GM21737 (cell line): ENCODE measurements at regions not wholly inside any gene's neighbourhood (a gene's known extent, or its start where the extent isn't known, plus 50 kb on each side); places are given as distances from the start of the nearest gene placed in this dataset.

Source experiments
- ATAC-seq: cut with Tn5 transposase; IDR thresholded peaks from one replicate; pipeline ENCODE4 v1.9.1; 2021; ENCODE audit warnings: mild to moderate bottlenecking, moderate library complexity; ENCODE audit not compliant: unreplicated experiment

GRCh38 chr1:55706397-55706796 lies 491.2 kb upstream of the USP24 start:
- no peak for ATAC-seq

- ATAC-seq: no peak
These were observed 488.7 kb upstream of the USP24 start for GRCh38 chr1:55703726-55704363.

DNA sequence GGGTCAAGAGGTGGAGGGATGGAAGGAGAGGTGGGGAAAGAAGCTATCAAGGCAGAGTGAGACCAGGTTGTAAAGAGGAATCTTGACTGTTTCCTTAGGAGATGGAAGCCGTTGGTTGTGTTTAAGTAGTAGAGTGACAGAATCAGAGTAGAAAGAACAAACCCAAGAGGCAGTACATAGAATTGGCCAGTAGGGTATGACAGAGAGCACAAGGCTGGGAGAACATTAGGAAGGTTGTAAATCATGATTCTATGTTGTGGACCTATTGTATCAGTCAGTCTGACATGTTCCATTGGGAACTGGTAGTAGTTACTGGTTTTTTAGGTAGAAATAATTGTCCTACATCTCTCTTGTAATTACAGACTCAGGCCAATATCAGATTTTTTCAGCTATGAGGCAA lies 486.9 kb upstream of the USP24 start:
- ATAC-seq: no peak

DNA sequence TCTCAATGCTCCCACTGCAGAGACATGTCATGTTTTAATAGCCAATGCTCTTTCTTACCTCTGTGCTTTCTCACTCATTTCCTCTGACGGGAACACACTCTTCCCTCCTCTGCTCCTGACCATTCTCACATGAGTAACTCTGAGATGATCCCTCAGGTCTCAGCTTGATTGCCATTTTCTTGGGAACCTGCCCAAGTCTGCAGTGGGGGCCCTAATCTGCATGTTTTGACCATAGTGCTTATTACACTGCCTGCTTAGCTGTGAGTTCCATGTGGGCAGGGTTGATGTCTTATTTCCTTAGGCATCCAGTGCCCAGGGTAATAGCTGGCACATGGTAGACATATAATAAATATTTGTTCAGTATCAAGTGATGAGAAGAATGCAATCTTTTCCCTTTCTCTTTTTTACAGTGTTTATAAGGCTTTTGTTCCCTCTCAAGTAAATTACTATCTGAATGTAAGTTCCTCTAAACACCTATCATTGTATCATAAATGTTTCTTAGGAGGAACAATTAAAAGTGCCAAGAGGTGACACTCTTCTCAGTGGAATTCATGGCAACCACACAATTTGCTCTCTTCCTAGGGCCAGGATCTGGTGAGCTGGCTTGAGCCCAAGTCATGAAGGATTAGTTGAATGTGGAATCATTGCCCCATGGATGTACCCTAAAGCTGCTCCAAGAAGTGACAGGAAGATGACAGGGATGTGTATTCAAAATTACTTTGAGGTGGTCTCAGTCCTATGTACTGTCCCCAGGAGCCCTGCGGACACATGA lies 485.4 kb upstream of the USP24 start:
- ATAC-seq: no peak

DNA sequence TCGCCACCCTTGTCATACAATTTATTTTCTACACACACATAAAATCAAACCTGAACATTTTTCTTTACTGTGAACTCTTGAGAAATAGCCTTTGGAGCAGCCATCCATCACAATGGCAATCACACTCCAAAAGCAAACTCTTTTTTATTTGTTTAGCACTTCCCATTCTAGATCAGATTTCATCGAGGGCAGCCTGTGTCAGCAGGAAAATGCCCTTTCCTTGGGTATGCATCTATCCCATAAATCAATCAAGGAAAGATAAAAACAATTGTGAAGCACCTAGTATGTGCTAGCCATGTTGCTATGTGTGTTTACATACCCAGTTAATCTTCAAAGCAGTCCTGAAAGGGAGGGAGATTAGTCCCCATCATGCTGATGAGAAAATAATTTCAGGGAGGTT lies 484.1 kb upstream of the USP24 start:
- ATAC-seq: no peak

DNA sequence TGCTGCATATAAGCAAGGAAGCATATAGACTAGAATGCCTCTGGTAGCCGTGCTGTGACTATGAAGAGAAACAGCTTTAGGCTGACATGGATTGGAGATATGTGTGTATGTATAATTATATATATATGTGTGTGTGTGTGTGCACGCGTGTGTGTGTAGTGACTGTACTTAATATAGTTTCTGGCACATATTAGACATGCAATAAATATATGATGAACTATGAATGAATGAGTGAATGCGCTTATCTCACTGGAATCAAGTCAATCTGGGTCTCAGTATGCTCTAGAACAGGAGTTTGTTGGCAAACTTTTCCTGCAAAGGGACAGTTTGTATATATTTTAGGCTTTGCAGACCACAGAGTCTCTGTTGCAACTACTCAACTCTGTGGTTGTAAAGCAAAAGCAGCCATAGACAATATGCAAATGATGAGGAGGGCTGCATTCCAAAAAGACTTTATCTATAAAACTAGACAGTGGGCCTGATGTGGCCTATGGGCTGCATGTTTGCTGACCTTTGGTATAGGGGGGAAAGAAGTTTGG lies 482.9 kb upstream of the USP24 start:
- ATAC-seq: no peak

DNA sequence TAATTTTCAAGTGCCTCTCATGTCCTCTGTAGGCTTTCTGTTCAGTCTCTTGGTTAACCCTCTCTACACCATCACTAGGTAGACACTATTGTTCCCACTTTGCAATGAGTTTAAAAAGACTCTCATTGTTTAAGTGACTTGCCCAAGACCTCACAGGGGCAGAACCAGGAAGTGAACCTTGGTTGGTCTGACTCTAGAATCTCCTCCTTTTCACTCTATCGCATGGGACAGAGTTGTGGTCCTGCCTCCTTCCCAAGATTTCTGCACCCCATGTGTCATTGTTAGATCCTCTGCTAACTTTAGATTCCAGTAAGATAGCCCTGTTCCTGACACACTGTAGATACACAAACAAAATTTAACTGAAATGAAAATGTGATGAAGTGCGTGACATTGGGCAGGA lies 481.7 kb upstream of the USP24 start:
- ATAC-seq: no peak

DNA sequence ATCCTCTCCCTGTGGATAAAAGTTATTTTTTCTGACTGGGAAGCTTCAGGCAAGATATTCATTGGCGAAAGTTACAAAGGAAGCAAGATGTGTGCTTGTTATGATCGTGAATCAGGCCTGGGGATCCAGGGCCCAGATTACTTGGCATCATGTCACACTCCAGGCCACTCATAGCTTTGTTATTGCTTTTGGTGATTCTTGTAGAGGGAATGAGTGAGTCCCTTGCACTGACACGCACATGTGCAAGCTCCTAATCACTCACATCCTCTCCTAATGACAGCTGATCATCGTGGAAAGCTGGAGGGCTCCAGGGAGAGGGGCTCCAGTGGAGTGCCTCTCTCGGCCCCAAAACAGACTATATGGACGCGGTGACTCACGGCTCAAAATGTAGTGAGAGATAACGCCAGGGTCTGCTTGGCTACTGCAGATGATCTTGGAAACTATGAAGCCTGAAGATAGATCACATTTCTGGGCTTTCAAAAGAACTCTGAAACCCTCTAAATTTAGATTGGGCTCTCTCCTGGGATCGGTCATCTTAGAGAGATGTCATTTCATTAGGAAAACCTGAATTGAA lies 481.1 kb upstream of the USP24 start:
- no peak for ATAC-seq

DNA sequence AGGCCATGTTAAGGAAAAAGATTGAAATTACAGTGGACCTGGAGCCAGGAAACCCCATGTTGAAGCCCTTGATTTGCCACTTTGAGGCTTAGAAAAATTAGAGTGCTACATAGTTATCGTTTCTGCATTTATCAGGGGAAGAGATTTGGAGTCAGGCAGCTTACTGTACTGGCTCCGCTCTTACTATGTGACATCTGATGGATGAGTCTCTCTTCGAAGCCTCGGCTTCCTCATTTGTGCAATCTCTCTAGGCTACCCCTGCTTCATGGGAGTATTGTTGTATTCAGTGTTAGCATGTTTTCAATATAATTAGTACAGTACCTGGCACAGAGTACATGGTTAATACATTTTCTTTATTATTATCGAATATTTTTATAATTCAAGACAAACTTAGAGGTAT lies 480.4 kb upstream of the USP24 start:
- ATAC-seq: no peak

DNA sequence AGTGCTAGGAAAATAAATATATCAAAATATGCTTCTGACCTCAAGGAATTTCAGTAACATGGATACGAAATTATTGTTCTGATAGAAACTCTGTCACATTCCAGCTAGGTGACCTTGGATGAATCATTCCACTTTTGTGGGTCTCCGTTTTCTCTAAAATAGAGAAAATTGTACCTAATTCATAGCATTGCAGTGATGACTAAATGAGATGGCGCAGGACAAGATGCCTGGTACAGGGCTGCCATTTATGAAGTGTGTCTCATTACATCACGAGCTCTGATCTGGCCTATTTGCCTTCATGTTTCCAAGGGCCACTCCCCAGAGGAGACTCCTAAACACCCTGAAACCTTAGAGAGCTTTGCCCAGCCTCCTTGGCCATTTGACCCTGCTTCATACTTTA lies 480.0 kb upstream of the USP24 start:
- no peak for ATAC-seq

GRCh38 chr1:55694310-55694801 lies 479.2 kb upstream of the USP24 start:
- ATAC-seq: no peak

- ATAC-seq: no peak
These were observed 477.6 kb upstream of the USP24 start for GRCh38 chr1:55692726-55693125.

- no peak for ATAC-seq
These were observed 475.2 kb upstream of the USP24 start for GRCh38 chr1:55690366-55690765.

DNA sequence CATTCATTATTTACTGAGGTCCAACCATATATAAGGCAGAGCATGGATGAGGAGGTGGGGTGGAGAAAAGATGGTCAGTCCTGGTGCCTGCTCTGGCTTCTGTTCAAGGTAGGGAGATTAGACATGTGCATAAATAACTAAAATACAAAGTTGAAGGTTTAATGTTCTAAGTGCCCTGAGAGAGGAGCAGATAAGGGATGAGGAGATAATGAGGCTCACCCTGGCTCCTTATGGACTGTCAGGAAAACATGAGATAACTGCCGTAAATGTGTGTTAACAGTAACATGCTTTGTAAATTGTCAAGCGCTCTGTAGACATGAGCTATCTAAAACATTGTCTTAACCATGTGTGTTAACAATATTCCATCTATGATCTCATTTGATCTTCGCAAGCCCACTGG lies 474.6 kb upstream of the USP24 start:
- ATAC-seq: no peak

GRCh38 chr1:55685560-55685959 lies 470.4 kb upstream of the USP24 start:
- ATAC-seq: no peak

GRCh38 chr1:55684131-55684650 lies 469.0 kb upstream of the USP24 start:
- ATAC-seq: no peak

DNA sequence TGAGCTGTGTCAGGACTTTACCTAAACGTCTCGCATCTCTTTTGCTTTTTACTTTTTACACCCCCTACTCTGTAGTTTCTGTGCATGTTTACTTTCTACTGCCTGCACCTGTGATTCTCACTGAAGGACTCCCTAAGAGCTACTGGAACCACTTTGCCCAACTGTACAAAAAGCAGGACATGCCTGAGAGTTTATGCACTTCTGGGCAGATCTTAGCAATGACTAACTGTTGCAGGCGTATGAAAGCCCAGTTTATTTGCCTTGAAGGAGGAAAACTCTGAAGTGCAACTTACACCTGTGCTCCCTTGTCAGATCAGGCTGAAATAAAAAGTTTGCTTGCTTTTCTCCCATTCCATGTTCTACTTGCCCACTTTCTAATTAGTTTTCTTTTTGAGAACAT lies 467.0 kb upstream of the USP24 start:
- no peak for ATAC-seq

DNA sequence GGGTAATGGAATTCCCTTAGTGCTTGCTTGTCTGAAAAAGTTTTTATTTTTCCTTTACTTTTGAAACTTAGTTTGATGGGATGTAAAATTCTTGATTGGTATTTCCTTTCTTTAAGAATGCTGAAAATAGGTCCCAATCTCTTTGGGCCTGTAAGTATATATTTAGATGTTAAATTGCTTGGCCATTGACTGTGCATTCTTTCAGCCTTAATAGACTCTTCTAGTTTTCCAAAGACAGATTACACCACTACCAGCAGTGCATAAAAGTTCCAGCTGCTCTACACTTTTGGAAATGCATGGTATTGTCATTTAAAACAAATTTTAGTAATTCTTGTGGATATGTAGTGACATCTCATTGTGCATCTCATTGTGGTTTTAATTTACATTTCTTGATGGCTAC lies 464.8 kb upstream of the USP24 start:
- no peak for ATAC-seq

DNA sequence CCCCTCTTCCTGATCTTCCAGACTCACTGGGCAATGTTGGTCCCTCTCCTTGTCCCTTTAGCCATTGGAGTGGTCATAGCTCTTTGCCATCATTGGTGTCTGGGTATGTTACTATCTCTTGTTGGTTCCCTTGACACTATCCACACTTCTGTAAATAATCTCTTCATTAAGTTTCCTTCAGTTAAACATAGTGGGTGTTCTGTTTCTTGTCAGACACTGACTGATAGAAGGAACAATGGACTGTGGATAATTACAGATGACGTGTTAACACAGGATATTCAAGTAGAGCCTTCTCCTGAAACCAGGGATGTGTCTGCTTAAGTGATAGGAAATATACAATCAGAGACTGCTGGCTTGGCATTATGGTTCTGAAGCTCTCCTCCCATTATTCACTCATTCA lies 458.3 kb upstream of the USP24 start:
- ATAC-seq: no peak

GRCh38 chr1:55670331-55671082 lies 455.3 kb upstream of the USP24 start:
- no peak for ATAC-seq

DNA sequence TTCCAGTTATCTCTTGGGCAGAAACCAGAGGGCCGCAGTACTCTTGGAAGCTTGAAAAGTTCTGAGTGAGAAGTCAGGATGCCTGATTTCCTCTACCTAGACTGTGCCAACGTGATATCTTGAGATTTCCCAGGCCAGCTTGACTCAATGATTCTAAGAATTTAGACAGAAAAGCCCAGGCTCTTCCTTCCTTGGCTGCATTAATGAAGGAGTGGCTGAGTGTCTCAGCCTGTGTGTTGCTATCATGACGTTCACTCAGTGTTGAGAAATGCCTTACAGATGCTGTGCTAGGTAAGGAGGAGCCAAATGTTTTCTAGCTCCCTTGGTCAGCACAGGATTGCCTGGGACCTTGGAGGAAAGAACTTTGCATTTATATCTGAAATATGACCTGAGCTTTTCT lies 454.1 kb upstream of the USP24 start:
- no peak for ATAC-seq
